Stomach (tissue), 4 donors: ENCODE measurements at regions not wholly inside any gene's neighbourhood (a gene's known extent, or its start where the extent isn't known, plus 50 kb on each side); places are given as distances from the start of the nearest gene placed in this dataset.

Source experiments
- CTCF ChIP-seq, 7 experiments: fragments of 450-650 bp in 4 of 7; fragments of 200-600 bp in 3 of 7; sonication (generic) in 3 of 7; IDR thresholded peaks; one replicate each; pipeline ENCODE4 v1.5.1; 2016 to 2019; ENCODE audit warnings: antibody characterized with exemption in 7 of 7, control low read depth in 2 of 7, mild to moderate bottlenecking in 1 of 7
- EP300 ChIP-seq: sonication (generic); formaldehyde crosslinking; IDR thresholded peaks from one replicate; pipeline ENCODE4 v1.6.1; 2017; ENCODE audit warnings: antibody characterized with exemption
- POLR2A ChIP-seq, 4 donors: fragments of 450-650 bp; IDR thresholded peaks; one replicate each; pipeline ENCODE4 v1.6.1; 2016; ENCODE audit warnings: antibody characterized with exemption in 4 of 4, control low read depth in 2 of 4, mild to moderate bottlenecking in 1 of 4, moderate library complexity in 1 of 4
- POLR2AphosphoS5 ChIP-seq, 3 donors: sonication (generic); formaldehyde crosslinking; IDR thresholded peaks; one replicate each; pipeline ENCODE4 v1.6.1; 2016; ENCODE audit warnings: antibody characterized with exemption in 3 of 3

DNA sequence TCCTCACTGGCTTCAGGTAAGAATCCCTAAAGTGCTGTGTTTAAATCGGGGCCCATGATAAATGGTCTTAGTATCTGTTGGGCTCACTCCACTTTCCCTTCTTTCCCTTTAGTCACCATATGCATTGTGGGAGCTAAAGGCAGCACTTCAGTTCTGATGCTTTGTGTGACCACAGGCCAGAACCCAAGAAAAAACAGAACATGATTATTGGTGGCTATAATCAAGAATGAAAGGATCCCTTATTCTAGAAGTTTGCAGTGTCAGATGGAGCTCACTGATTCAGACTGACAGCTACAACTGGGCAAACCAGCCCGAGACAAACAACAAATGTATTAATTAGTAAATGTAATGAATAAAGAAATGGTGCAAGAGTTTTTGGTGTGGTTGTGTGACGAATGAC, 57.3 kb upstream of the POMP start:
- no peak for TF ChIP-seq CTCF (IDR thresholded peaks at IDR 0.05)
- no peak for TF ChIP-seq EP300
- TF ChIP-seq POLR2AphosphoS5 (IDR thresholded peaks at IDR 0.05): no peak
- TF ChIP-seq POLR2A (IDR thresholded peaks at IDR 0.05): no peak
